ENCODE measurements at regions not wholly inside any gene's neighbourhood (a gene's known extent, or its start where the extent isn't known, plus 50 kb on each side); places are given as distances from the start of the nearest gene placed in this dataset.

- TF ChIP-seq CTCF (IDR thresholded peaks at IDR 0.05) = no peak
- Mint-ChIP-seq H3K27ac (no peak overlapping the region), H3K4me1 (ENCODE audit: low read depth) (no peaks in the 10 kb centered on the region), H3K4me3 (no peak overlapping the region), H3K36me3 (ENCODE audit: low read depth) (no peaks in the 10 kb centered on the region), H3K27me3 (no peaks in the 10 kb centered on the region), H3K9me3 (peaks cover 1% of the 10 kb centered on the region)
- ChIA-PET POLR2A (no interaction called here), CTCF (no interaction called here)
- intact Hi-C loops (cut with micrococcal nuclease) = no loop called here
- DNase-seq = no peak
- ATAC-seq = no peak
Measured at GRCh38 chr12:84043355-84043754, 869.2 kb downstream of the SLC6A15 start.

- CTCF ChIA-PET = no interaction called here
- POLR2A ChIA-PET = no interaction called here
- DNase-seq (no peak), ATAC-seq (no peak)
- intact Hi-C loops (cut with micrococcal nuclease) = no loop called here
- Mint-ChIP-seq H3K9me3 (peaks cover 6% of the 10 kb centered on the region), H3K27ac (no peak overlapping the region), H3K36me3 (ENCODE audit: low read depth) (no peaks in the 10 kb centered on the region), H3K4me3 (no peak overlapping the region), H3K27me3 (no peaks in the 10 kb centered on the region), H3K4me1 (ENCODE audit: low read depth) (no peaks in the 10 kb centered on the region)
- TF ChIP-seq CTCF (IDR thresholded peaks at IDR 0.05) = no peak
Measured at GRCh38 chr12:84038242-84038641, 874.4 kb downstream of the SLC6A15 start.

- no peak overlapping the region for H3K4me3 Mint-ChIP-seq
- intact Hi-C loops (cut with micrococcal nuclease) = no loop called here
Measured at GRCh38 chr12:84036912-84037311, 875.7 kb downstream of the SLC6A15 start.

GRCh38 chr12:84035766-84036165, 876.8 kb downstream of the SLC6A15 start:
- ChIA-PET CTCF (no interaction called here), POLR2A (no interaction called here)
- H3K4me3 Mint-ChIP-seq = no peak overlapping the region
- no peak for DNase-seq
- no peaks in the 10 kb centered on the region for H3K36me3 Mint-ChIP-seq (ENCODE audit: low read depth)
- no peak for ATAC-seq
- H3K27me3 Mint-ChIP-seq = no peaks in the 10 kb centered on the region
- no peak overlapping the region for H3K27ac Mint-ChIP-seq
- no peaks in the 10 kb centered on the region for H3K4me1 Mint-ChIP-seq (ENCODE audit: low read depth)
- H3K9me3 Mint-ChIP-seq = peaks cover 9% of the 10 kb centered on the region
- no peak for TF ChIP-seq CTCF (IDR thresholded peaks at IDR 0.05)
- intact Hi-C loops (cut with micrococcal nuclease) = no loop called here

More at GRCh38 chr12:84036912-84037311, 875.7 kb downstream of the SLC6A15 start:
- H3K27ac Mint-ChIP-seq = no peak overlapping the region
- ChIA-PET POLR2A (no interaction called here), CTCF (no interaction called here)
- TF ChIP-seq CTCF (IDR thresholded peaks at IDR 0.05) = no peak
- no peaks in the 10 kb centered on the region for H3K4me1 Mint-ChIP-seq (ENCODE audit: low read depth)
- H3K27me3 Mint-ChIP-seq = no peaks in the 10 kb centered on the region
- H3K36me3 Mint-ChIP-seq (ENCODE audit: low read depth) = no peaks in the 10 kb centered on the region
- ATAC-seq = no peak
- H3K9me3 Mint-ChIP-seq = peaks cover 9% of the 10 kb centered on the region
- DNase-seq = no peak

- ChIA-PET POLR2A (no interaction called here), CTCF (no interaction called here)
- intact Hi-C loops (cut with micrococcal nuclease) = no loop called here
- ATAC-seq = no peak
- Mint-ChIP-seq H3K27ac (no peak overlapping the region), H3K36me3 (ENCODE audit: low read depth) (no peaks in the 10 kb centered on the region), H3K27me3 (no peaks in the 10 kb centered on the region), H3K4me1 (ENCODE audit: low read depth) (no peaks in the 10 kb centered on the region), H3K4me3 (no peak overlapping the region), H3K9me3 (peaks cover 9% of the 10 kb centered on the region)
- DNase-seq = no peak
- TF ChIP-seq CTCF (IDR thresholded peaks at IDR 0.05) = no peak
Measured at GRCh38 chr12:84034871-84035270, 877.7 kb downstream of the SLC6A15 start.

Measured in activated CD8-positive, alpha-beta T cell treated with anti-CD3 and anti-CD28 coated beads for 36 hours (primary cell).